ENCODE measurements at regions not wholly inside any gene's neighbourhood (a gene's known extent, or its start where the extent isn't known, plus 50 kb on each side); places are given as distances from the start of the nearest gene placed in this dataset.

GRCh38 chr20:60078351-60079250, 120.4 kb downstream of the CDH26 start:
- Histone ChIP-seq H3K27ac (ENCODE audit: insufficient read depth, low read length, poor library complexity, severe bottlenecking) (no peak overlapping the region), H3K9me3 (ENCODE audit: control insufficient read depth, low read length) (no peaks in the 10 kb centered on the region), H3K36me3 (ENCODE audit: control insufficient read depth, insufficient read depth, low read length) (no peaks in the 10 kb centered on the region), H3K4me1 (ENCODE audit: control insufficient read depth, insufficient read depth, low read length, poor library complexity, severe bottlenecking) (no peaks in the 10 kb centered on the region), H3K27me3 (replicated peaks; ENCODE audit: control insufficient read depth, insufficient read depth, low read length, poor library complexity, severe bottlenecking) (no peaks in the 10 kb centered on the region), H3K4me3 (ENCODE audit: insufficient read depth, low read depth, low read length, poor library complexity, severe bottlenecking) (no peak overlapping the region)
- no peak for DNase-seq

GRCh38 chr20:60080401-60080800, 122.2 kb downstream of the CDH26 start:
- DNase-seq = no peak
- H3K4me3 ChIP-seq (ENCODE audit: insufficient read depth, low read depth, low read length, poor library complexity, severe bottlenecking) = no peak overlapping the region
- H3K36me3 ChIP-seq (ENCODE audit: control insufficient read depth, insufficient read depth, low read length) = no peaks in the 10 kb centered on the region
- no peaks in the 10 kb centered on the region for H3K27me3 ChIP-seq (replicated peaks; ENCODE audit: control insufficient read depth, insufficient read depth, low read length, poor library complexity, severe bottlenecking)
- H3K4me1 ChIP-seq (ENCODE audit: control insufficient read depth, insufficient read depth, low read length, poor library complexity, severe bottlenecking) = no peaks in the 10 kb centered on the region
- H3K27ac ChIP-seq (ENCODE audit: insufficient read depth, low read length, poor library complexity, severe bottlenecking) = no peak overlapping the region
- no peaks in the 10 kb centered on the region for H3K9me3 ChIP-seq (ENCODE audit: control insufficient read depth, low read length)

DNA sequence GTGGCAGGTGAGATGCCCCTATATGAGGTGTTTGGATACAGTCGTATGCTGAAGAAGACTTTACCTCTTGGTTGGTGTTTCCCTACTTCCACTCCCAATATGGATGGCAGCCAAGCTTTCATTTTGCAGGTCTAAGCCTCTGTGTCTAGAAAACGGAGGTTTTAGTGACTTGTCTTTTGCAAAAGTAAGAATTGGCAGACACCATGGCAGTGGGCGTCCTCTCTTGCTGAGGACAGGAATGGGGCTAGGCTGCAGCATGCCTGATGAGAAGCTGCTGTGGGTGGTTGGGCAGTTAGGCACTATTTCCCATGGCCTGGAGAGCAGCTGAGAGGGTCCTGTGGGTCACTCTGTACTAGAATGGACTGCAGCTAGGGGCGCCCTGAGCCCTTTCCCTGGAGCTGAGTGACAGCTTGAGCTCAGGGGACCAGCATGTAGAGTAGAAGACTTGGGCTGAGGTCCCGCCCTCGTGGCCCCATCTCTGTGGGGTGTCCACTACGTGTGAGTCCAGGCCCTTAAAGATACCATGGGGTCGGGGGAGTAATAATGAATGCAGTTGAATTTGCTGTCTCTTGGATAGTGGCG, 127.4 kb downstream of the CDH26 start:
- Histone ChIP-seq H3K4me3 (ENCODE audit: insufficient read depth, low read depth, low read length, poor library complexity, severe bottlenecking) (no peak overlapping the region), H3K27me3 (replicated peaks; ENCODE audit: control insufficient read depth, insufficient read depth, low read length, poor library complexity, severe bottlenecking) (peaks cover 3% of the 10 kb centered on the region), H3K27ac (ENCODE audit: insufficient read depth, low read length, poor library complexity, severe bottlenecking) (no peak overlapping the region)

DNA sequence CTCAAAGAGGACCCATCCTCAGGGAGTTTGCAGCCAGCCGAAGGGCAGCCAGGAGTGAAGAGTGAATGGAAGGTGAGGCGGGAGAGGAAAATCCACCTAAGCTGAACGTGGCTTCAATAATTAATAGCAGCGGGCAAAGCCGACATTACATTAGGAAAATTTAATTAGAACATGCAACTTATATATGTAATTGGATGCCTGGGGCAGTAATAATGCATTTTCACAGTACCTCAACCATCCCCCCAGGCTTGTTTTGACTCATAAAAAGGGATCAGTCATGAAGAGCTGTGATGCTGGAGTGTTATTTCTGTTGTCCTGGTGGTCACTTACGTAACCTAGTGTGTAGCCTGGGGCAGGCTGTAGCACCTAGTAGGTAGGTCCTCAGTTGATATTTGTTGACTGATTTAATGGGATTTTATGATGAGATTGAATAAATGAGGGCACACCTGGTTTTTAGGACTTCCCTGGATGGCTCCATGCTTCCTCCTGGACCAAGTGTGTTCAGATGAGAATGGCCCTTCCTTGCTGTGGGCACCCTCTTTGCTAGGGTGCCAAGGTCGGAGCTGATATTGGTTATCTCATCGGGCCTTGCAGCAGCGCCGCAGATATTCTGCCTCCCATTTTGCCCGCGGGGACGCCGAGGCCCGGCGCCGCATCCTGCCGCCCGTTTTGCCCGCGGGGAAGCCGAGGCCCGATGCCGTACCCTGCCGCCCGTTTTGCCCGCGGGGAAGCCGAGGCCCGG, 128.8 kb downstream of the CDH26 start:
- no peaks in the 10 kb centered on the region for H3K4me1 ChIP-seq (ENCODE audit: control insufficient read depth, insufficient read depth, low read length, poor library complexity, severe bottlenecking)
- H3K4me3 ChIP-seq (ENCODE audit: insufficient read depth, low read depth, low read length, poor library complexity, severe bottlenecking) = no peak overlapping the region

More for the DNA sequence above, 127.4 kb downstream of the CDH26 start:
- Histone ChIP-seq H3K4me1 (ENCODE audit: control insufficient read depth, insufficient read depth, low read length, poor library complexity, severe bottlenecking) (no peaks in the 10 kb centered on the region), H3K36me3 (ENCODE audit: control insufficient read depth, insufficient read depth, low read length) (no peaks in the 10 kb centered on the region), H3K9me3 (ENCODE audit: control insufficient read depth, low read length) (no peaks in the 10 kb centered on the region)
- no peak for DNase-seq

GRCh38 chr20:60087563-60088105, 129.4 kb downstream of the CDH26 start:
- Histone ChIP-seq H3K27me3 (replicated peaks; ENCODE audit: control insufficient read depth, insufficient read depth, low read length, poor library complexity, severe bottlenecking) (peaks cover 3% of the 10 kb centered on the region), H3K9me3 (ENCODE audit: control insufficient read depth, low read length) (no peaks in the 10 kb centered on the region), H3K27ac (ENCODE audit: insufficient read depth, low read length, poor library complexity, severe bottlenecking) (no peak overlapping the region), H3K4me1 (ENCODE audit: control insufficient read depth, insufficient read depth, low read length, poor library complexity, severe bottlenecking) (no peaks in the 10 kb centered on the region), H3K4me3 (ENCODE audit: insufficient read depth, low read depth, low read length, poor library complexity, severe bottlenecking) (no peak overlapping the region), H3K36me3 (ENCODE audit: control insufficient read depth, insufficient read depth, low read length) (no peaks in the 10 kb centered on the region)
- no peak for DNase-seq

More for the DNA sequence above, 128.8 kb downstream of the CDH26 start:
- peaks cover 3% of the 10 kb centered on the region for H3K27me3 ChIP-seq (replicated peaks; ENCODE audit: control insufficient read depth, insufficient read depth, low read length, poor library complexity, severe bottlenecking)
- no peak overlapping the region for H3K27ac ChIP-seq (ENCODE audit: insufficient read depth, low read length, poor library complexity, severe bottlenecking)
- H3K9me3 ChIP-seq (ENCODE audit: control insufficient read depth, low read length) = no peaks in the 10 kb centered on the region
- no peaks in the 10 kb centered on the region for H3K36me3 ChIP-seq (ENCODE audit: control insufficient read depth, insufficient read depth, low read length)
- DNase-seq = no peak

GRCh38 chr20:60088236-60088635, 130.0 kb downstream of the CDH26 start:
- Histone ChIP-seq H3K27ac (ENCODE audit: insufficient read depth, low read length, poor library complexity, severe bottlenecking) (no peak overlapping the region), H3K4me1 (ENCODE audit: control insufficient read depth, insufficient read depth, low read length, poor library complexity, severe bottlenecking) (no peaks in the 10 kb centered on the region), H3K4me3 (ENCODE audit: insufficient read depth, low read depth, low read length, poor library complexity, severe bottlenecking) (no peak overlapping the region), H3K9me3 (ENCODE audit: control insufficient read depth, low read length) (no peaks in the 10 kb centered on the region), H3K36me3 (ENCODE audit: control insufficient read depth, insufficient read depth, low read length) (no peaks in the 10 kb centered on the region), H3K27me3 (replicated peaks; ENCODE audit: control insufficient read depth, insufficient read depth, low read length, poor library complexity, severe bottlenecking) (peaks cover 3% of the 10 kb centered on the region)
- DNase-seq = no peak

GRCh38 chr20:60090631-60091030, 132.4 kb downstream of the CDH26 start:
- DNase-seq = no peak
- no peaks in the 10 kb centered on the region for H3K4me1 ChIP-seq (ENCODE audit: control insufficient read depth, insufficient read depth, low read length, poor library complexity, severe bottlenecking)
- H3K27ac ChIP-seq (ENCODE audit: insufficient read depth, low read length, poor library complexity, severe bottlenecking) = no peak overlapping the region
- peaks cover 3% of the 10 kb centered on the region for H3K27me3 ChIP-seq (replicated peaks; ENCODE audit: control insufficient read depth, insufficient read depth, low read length, poor library complexity, severe bottlenecking)
- no peak overlapping the region for H3K4me3 ChIP-seq (ENCODE audit: insufficient read depth, low read depth, low read length, poor library complexity, severe bottlenecking)
- no peaks in the 10 kb centered on the region for H3K9me3 ChIP-seq (ENCODE audit: control insufficient read depth, low read length)
- H3K36me3 ChIP-seq (ENCODE audit: control insufficient read depth, insufficient read depth, low read length) = no peaks in the 10 kb centered on the region

- Histone ChIP-seq H3K27me3 (replicated peaks; ENCODE audit: control insufficient read depth, insufficient read depth, low read length, poor library complexity, severe bottlenecking) (peaks cover 3% of the 10 kb centered on the region), H3K4me1 (ENCODE audit: control insufficient read depth, insufficient read depth, low read length, poor library complexity, severe bottlenecking) (no peaks in the 10 kb centered on the region), H3K27ac (ENCODE audit: insufficient read depth, low read length, poor library complexity, severe bottlenecking) (no peak overlapping the region), H3K4me3 (ENCODE audit: insufficient read depth, low read depth, low read length, poor library complexity, severe bottlenecking) (no peak overlapping the region), H3K9me3 (ENCODE audit: control insufficient read depth, low read length) (no peaks in the 10 kb centered on the region), H3K36me3 (ENCODE audit: control insufficient read depth, insufficient read depth, low read length) (no peaks in the 10 kb centered on the region)
- no peak for DNase-seq
Observed at GRCh38 chr20:60091305-60091704, 133.1 kb downstream of the CDH26 start.

GRCh38 chr20:60091861-60092260, 133.6 kb downstream of the CDH26 start:
- DNase-seq = no peak
- no peaks in the 10 kb centered on the region for H3K4me1 ChIP-seq (ENCODE audit: control insufficient read depth, insufficient read depth, low read length, poor library complexity, severe bottlenecking)
- no peak overlapping the region for H3K27ac ChIP-seq (ENCODE audit: insufficient read depth, low read length, poor library complexity, severe bottlenecking)
- peaks cover 1% of the 10 kb centered on the region for H3K27me3 ChIP-seq (replicated peaks; ENCODE audit: control insufficient read depth, insufficient read depth, low read length, poor library complexity, severe bottlenecking)
- no peak overlapping the region for H3K4me3 ChIP-seq (ENCODE audit: insufficient read depth, low read depth, low read length, poor library complexity, severe bottlenecking)
- H3K9me3 ChIP-seq (ENCODE audit: control insufficient read depth, low read length) = no peaks in the 10 kb centered on the region
- no peaks in the 10 kb centered on the region for H3K36me3 ChIP-seq (ENCODE audit: control insufficient read depth, insufficient read depth, low read length)

All from effector memory CD4-positive, alpha-beta T cell (primary cell).